Naive thymus-derived CD8-positive, alpha-beta T cell (primary cell): ENCODE measurements at regions not wholly inside any gene's neighbourhood (a gene's known extent, or its start where the extent isn't known, plus 50 kb on each side); places are given as distances from the start of the nearest gene placed in this dataset.

Experiments
- ATAC-seq, 2 donors: fragments of 150-1000 bp; cut with Tn5 transposase in 1 of 2; sonication (Bioruptor Pico), chemical (Tn5 transposase) in 1 of 2; 1 replicate in 1 of 2; 2 replicates in 1 of 2; pipeline ENCODE4 v1.10.0; 2021; ENCODE audit warnings: mild to moderate bottlenecking in 2 of 2, moderate library complexity in 2 of 2
- POLR2A ChIA-PET: fragments of 350-600 bp; sonication (Branson Sonifier 250); formaldehyde crosslinking; loops from one replicate; lab custom pipeline; 2021; ENCODE audit warnings: antibody characterized with exemption; lab: Charles Lee
- DNase-seq, 10 donors: peaks; one replicate each; pipeline versions ENCODE4 v3.0.0 to v3.0.0-alpha.2; 2020 to 2022
- H3K27ac Mint-ChIP-seq, 10 donors: one replicate each; pipeline ENCODE4 v1.8.0; 2020 to 2022; ENCODE audit warnings: mild to moderate bottlenecking in 10 of 10, mixed read lengths in 10 of 10, moderate library complexity in 4 of 10, inconsistent platforms in 1 of 10
- H3K27me3 Mint-ChIP-seq, 5 donors: one replicate each; pipeline ENCODE4 v1.8.0; 2021 to 2022; ENCODE audit warnings: mixed read lengths in 5 of 5
- H3K36me3 Mint-ChIP-seq, 3 donors: one replicate each; pipeline ENCODE4 v1.8.0; 2020 to 2022; ENCODE audit warnings: mixed read lengths in 3 of 3, mild to moderate bottlenecking in 2 of 3, inconsistent platforms in 1 of 3
- H3K4me1 Mint-ChIP-seq, 4 donors: one replicate each; pipeline ENCODE4 v1.8.0; 2021 to 2022; ENCODE audit warnings: mixed read lengths in 4 of 4
- H3K4me3 Mint-ChIP-seq, 10 donors: one replicate each; pipeline ENCODE4 v1.8.0; 2020 to 2022; ENCODE audit warnings: mild to moderate bottlenecking in 10 of 10, mixed read lengths in 10 of 10, moderate library complexity in 6 of 10, inconsistent platforms in 1 of 10
- H3K9me3 Mint-ChIP-seq, 9 donors: one replicate each; pipeline ENCODE4 v1.8.0; 2020 to 2022; ENCODE audit warnings: mixed read lengths in 9 of 9, mild to moderate bottlenecking in 3 of 9, inconsistent platforms in 1 of 9, moderate library complexity in 1 of 9

GRCh38 chr15:39205506-39206371 is 375.1 kb upstream of the THBS1 start:
- DNase-seq (no peak), ATAC-seq (no peak)
- POLR2A ChIA-PET, result no interaction called here
- no peaks in the 10 kb centered on the region for H3K36me3 Mint-ChIP-seq
- H3K9me3 Mint-ChIP-seq, result no peaks in the 10 kb centered on the region
- peaks cover 0 to 9% (median 3%) of the 10 kb centered on the region in 5 donors for H3K27me3 Mint-ChIP-seq
- no peak overlapping the region for H3K4me3 Mint-ChIP-seq
- H3K27ac Mint-ChIP-seq, result no peak overlapping the region
- H3K4me1 Mint-ChIP-seq, result no peaks in the 10 kb centered on the region

- H3K27ac Mint-ChIP-seq, result no peak overlapping the region
- POLR2A ChIA-PET, result no interaction called here
- no peaks in the 10 kb centered on the region for H3K4me1 Mint-ChIP-seq
- no peak overlapping the region for H3K4me3 Mint-ChIP-seq
- ATAC-seq (no peak), DNase-seq (no peak)
- H3K9me3 Mint-ChIP-seq, result peaks cover 0 to 17% (median 8%) of the 10 kb centered on the region in 9 donors
- H3K27me3 Mint-ChIP-seq, result peaks cover 4 to 14% (median 11%) of the 10 kb centered on the region in 5 donors
- peaks cover 0 to 9% (median 2%) of the 10 kb centered on the region in 3 donors for H3K36me3 Mint-ChIP-seq
These were observed 373.3 kb upstream of the THBS1 start for GRCh38 chr15:39207532-39208115.

GRCh38 chr15:39208187-39208586 is 372.7 kb upstream of the THBS1 start:
- Mint-ChIP-seq H3K27me3 (peaks cover 2 to 13% (median 11%) of the 10 kb centered on the region in 5 donors), H3K9me3 (peaks cover 0 to 17% (median 8%) of the 10 kb centered on the region in 9 donors), H3K27ac (no peak overlapping the region), H3K36me3 (peaks cover 0 to 9% (median 4%) of the 10 kb centered on the region in 3 donors), H3K4me1 (no peaks in the 10 kb centered on the region), H3K4me3 (no peak overlapping the region)
- no peak for ATAC-seq
- POLR2A ChIA-PET, result no interaction called here
- no peak for DNase-seq

GRCh38 chr15:39209548-39210211 is 371.2 kb upstream of the THBS1 start:
- Mint-ChIP-seq H3K27ac (no peak overlapping the region), H3K9me3 (peaks cover 0 to 17% (median 8%) of the 10 kb centered on the region in 9 donors), H3K27me3 (peaks cover 2 to 13% (median 10%) of the 10 kb centered on the region in 5 donors), H3K4me3 (no peak overlapping the region), H3K36me3 (peaks cover 0 to 9% (median 4%) of the 10 kb centered on the region in 3 donors), H3K4me1 (no peaks in the 10 kb centered on the region)
- DNase-seq, result no peak
- ATAC-seq, result no peak
- POLR2A ChIA-PET, result no interaction called here

GRCh38 chr15:39211108-39211979 is 369.5 kb upstream of the THBS1 start:
- DNase-seq, result no peak
- POLR2A ChIA-PET, result no interaction called here
- Mint-ChIP-seq H3K4me1 (no peaks in the 10 kb centered on the region), H3K4me3 (no peak overlapping the region), H3K9me3 (peaks cover 0 to 17% (median 8%) of the 10 kb centered on the region in 9 donors), H3K27ac (no peak overlapping the region), H3K36me3 (peaks cover 0 to 9% (median 4%) of the 10 kb centered on the region in 3 donors), H3K27me3 (peaks cover 5 to 20% (median 14%) of the 10 kb centered on the region in 5 donors)
- ATAC-seq, result no peak

- H3K27ac Mint-ChIP-seq, result no peak overlapping the region
- ATAC-seq, result no peak
These were observed 367.5 kb upstream of the THBS1 start for GRCh38 chr15:39213385-39213840.

GRCh38 chr15:39215015-39215414 is 365.9 kb upstream of the THBS1 start:
- ATAC-seq (no peak), DNase-seq (no peak)
- H3K4me1 Mint-ChIP-seq, result no peaks in the 10 kb centered on the region
- H3K9me3 Mint-ChIP-seq, result peaks cover 4 to 17% (median 10%) of the 10 kb centered on the region in 9 donors
- no peak overlapping the region for H3K27ac Mint-ChIP-seq
- H3K4me3 Mint-ChIP-seq, result no peak overlapping the region
- POLR2A ChIA-PET, result no interaction called here
- peaks cover 0 to 19% (median 4%) of the 10 kb centered on the region in 3 donors for H3K36me3 Mint-ChIP-seq
- peaks cover 19 to 48% (median 25%) of the 10 kb centered on the region in 5 donors for H3K27me3 Mint-ChIP-seq

More at GRCh38 chr15:39213385-39213840, 367.5 kb upstream of the THBS1 start:
- Mint-ChIP-seq H3K4me3 (no peak overlapping the region), H3K9me3 (peaks cover 2 to 17% (median 8%) of the 10 kb centered on the region in 9 donors), H3K27me3 (peaks cover 15 to 39% (median 18%) of the 10 kb centered on the region in 5 donors), H3K4me1 (no peaks in the 10 kb centered on the region), H3K36me3 (peaks cover 0 to 14% (median 4%) of the 10 kb centered on the region in 3 donors)
- DNase-seq, result no peak
- POLR2A ChIA-PET, result no interaction called here

GRCh38 chr15:39216816-39217215 is 364.1 kb upstream of the THBS1 start:
- peaks cover 0 to 11% (median 5%) of the 10 kb centered on the region in 9 donors for H3K9me3 Mint-ChIP-seq
- no peaks in the 10 kb centered on the region for H3K4me1 Mint-ChIP-seq
- H3K36me3 Mint-ChIP-seq, result peaks cover 0 to 12% (median 3%) of the 10 kb centered on the region in 3 donors
- H3K27me3 Mint-ChIP-seq, result peaks cover 19 to 42% (median 22%) of the 10 kb centered on the region in 5 donors
- POLR2A ChIA-PET, result no interaction called here
- no peak overlapping the region for H3K4me3 Mint-ChIP-seq
- ATAC-seq (no peak), DNase-seq (no peak)
- no peak overlapping the region for H3K27ac Mint-ChIP-seq

- Mint-ChIP-seq H3K9me3 (peaks cover 0 to 11% (median 4%) of the 10 kb centered on the region in 9 donors), H3K27ac (no peak overlapping the region), H3K27me3 (peaks cover 15 to 35% (median 21%) of the 10 kb centered on the region in 5 donors), H3K4me1 (no peaks in the 10 kb centered on the region), H3K36me3 (peaks cover 0 to 10% (median 0%) of the 10 kb centered on the region in 3 donors), H3K4me3 (no peak overlapping the region)
- POLR2A ChIA-PET, result no interaction called here
- ATAC-seq, result no peak
- no peak for DNase-seq
These were observed 361.3 kb upstream of the THBS1 start for GRCh38 chr15:39219608-39220007.

- H3K9me3 Mint-ChIP-seq, result peaks cover 0 to 10% (median 0%) of the 10 kb centered on the region in 9 donors
- no peak for DNase-seq
These were observed 354.5 kb upstream of the THBS1 start for GRCh38 chr15:39226169-39226937.

GRCh38 chr15:39227001-39227400 is 353.9 kb upstream of the THBS1 start:
- H3K9me3 Mint-ChIP-seq, result peaks cover 0 to 10% (median 0%) of the 10 kb centered on the region in 9 donors
- peaks cover 1 to 12% (median 5%) of the 10 kb centered on the region in 5 donors for H3K27me3 Mint-ChIP-seq
- H3K36me3 Mint-ChIP-seq, result no peaks in the 10 kb centered on the region
- H3K27ac Mint-ChIP-seq, result no peak overlapping the region
- H3K4me1 Mint-ChIP-seq, result no peaks in the 10 kb centered on the region
- no peak for ATAC-seq
- H3K4me3 Mint-ChIP-seq, result no peak overlapping the region
- POLR2A ChIA-PET, result no interaction called here
- no peak for DNase-seq

More at GRCh38 chr15:39226169-39226937, 354.5 kb upstream of the THBS1 start:
- no peak overlapping the region for H3K4me3 Mint-ChIP-seq
- ATAC-seq, result no peak
- H3K27me3 Mint-ChIP-seq, result peaks cover 1 to 15% (median 5%) of the 10 kb centered on the region in 5 donors
- no peaks in the 10 kb centered on the region for H3K36me3 Mint-ChIP-seq
- no peaks in the 10 kb centered on the region for H3K4me1 Mint-ChIP-seq
- no peak overlapping the region for H3K27ac Mint-ChIP-seq
- POLR2A ChIA-PET, result no interaction called here
